ENCODE measurements at regions not wholly inside any gene's neighbourhood (a gene's known extent, or its start where the extent isn't known, plus 50 kb on each side); places are given as distances from the start of the nearest gene placed in this dataset.

- H3K9me3 Mint-ChIP-seq (ENCODE audit: unreplicated experiment), result no peaks in the 10 kb centered on the region
- ChIA-PET POLR2A (interaction anchor here (0.6 kb wide), 1 partner anchor 51 kb away, joined by 3 read pairs; no protein-coding TSS in a partner anchor), CTCF (no interaction called here)
- TF ChIP-seq CTCF (IDR thresholded peaks at IDR 0.05; ENCODE audit: unreplicated experiment), result no peak
- no peak overlapping the region for H3K4me3 Mint-ChIP-seq (ENCODE audit: unreplicated experiment)
- no peaks in the 10 kb centered on the region for H3K36me3 Mint-ChIP-seq (ENCODE audit: insufficient read depth, unreplicated experiment)
- peaks cover 2% of the 10 kb centered on the region for H3K4me1 Mint-ChIP-seq (ENCODE audit: insufficient read depth, unreplicated experiment)
- intact Hi-C loops (cut with micrococcal nuclease), result no loop called here
- no TSS peak for BruUV-seq (replicated peaks)
- DNase-seq (ENCODE audit: unreplicated experiment), result no peak
- H3K27ac Mint-ChIP-seq (ENCODE audit: low read depth, unreplicated experiment), result no peak overlapping the region
- peaks cover 36% of the 10 kb centered on the region for H3K27me3 Mint-ChIP-seq (ENCODE audit: insufficient read depth, unreplicated experiment)
Observed at GRCh38 chr20:63133481-63134091, 82.3 kb downstream of the YTHDF1 start.

- no peak overlapping the region for H3K27ac Mint-ChIP-seq (ENCODE audit: low read depth, unreplicated experiment)
- no peaks in the 10 kb centered on the region for H3K4me1 Mint-ChIP-seq (ENCODE audit: insufficient read depth, unreplicated experiment)
- DNase-seq (ENCODE audit: unreplicated experiment), result no peak
- H3K9me3 Mint-ChIP-seq (ENCODE audit: unreplicated experiment), result no peaks in the 10 kb centered on the region
- TF ChIP-seq CTCF (IDR thresholded peaks at IDR 0.05; ENCODE audit: unreplicated experiment), result no peak
- peaks cover 31% of the 10 kb centered on the region for H3K27me3 Mint-ChIP-seq (ENCODE audit: insufficient read depth, unreplicated experiment)
- no TSS peak for BruUV-seq (replicated peaks)
- intact Hi-C loops (cut with micrococcal nuclease), result no loop called here
- no peak overlapping the region for H3K4me3 Mint-ChIP-seq (ENCODE audit: unreplicated experiment)
- ChIA-PET POLR2A (interaction anchor here (0.6 to 1.1 kb wide), 2 partner anchors 51 to 316 kb away, joined by 3 read pairs; no protein-coding TSS in a partner anchor), CTCF (no interaction called here)
- H3K36me3 Mint-ChIP-seq (ENCODE audit: insufficient read depth, unreplicated experiment), result no peaks in the 10 kb centered on the region
Observed at GRCh38 chr20:63132715-63133471, 83.0 kb downstream of the YTHDF1 start.

- H3K27ac Mint-ChIP-seq (ENCODE audit: low read depth, unreplicated experiment), result no peak overlapping the region
- no peak for DNase-seq (ENCODE audit: unreplicated experiment)
- H3K36me3 Mint-ChIP-seq (ENCODE audit: insufficient read depth, unreplicated experiment), result no peaks in the 10 kb centered on the region
- no peak overlapping the region for H3K4me3 Mint-ChIP-seq (ENCODE audit: unreplicated experiment)
- ChIA-PET CTCF (no interaction called here), POLR2A (interaction anchor here (1.1 kb wide), 1 partner anchor 317 kb away, joined by 3 read pairs; no protein-coding TSS in a partner anchor)
- H3K27me3 Mint-ChIP-seq (ENCODE audit: insufficient read depth, unreplicated experiment), result peaks cover 25% of the 10 kb centered on the region
- no peak for TF ChIP-seq CTCF (IDR thresholded peaks at IDR 0.05; ENCODE audit: unreplicated experiment)
- intact Hi-C loops (cut with micrococcal nuclease), result no loop called here
- no peaks in the 10 kb centered on the region for H3K9me3 Mint-ChIP-seq (ENCODE audit: unreplicated experiment)
- BruUV-seq (replicated peaks), result no TSS peak
- no peaks in the 10 kb centered on the region for H3K4me1 Mint-ChIP-seq (ENCODE audit: insufficient read depth, unreplicated experiment)
Observed at GRCh38 chr20:63132131-63132714, 83.7 kb downstream of the YTHDF1 start.
